B cell (primary cell): ENCODE measurements at regions not wholly inside any gene's neighbourhood (a gene's known extent, or its start where the extent isn't known, plus 50 kb on each side); places are given as distances from the start of the nearest gene placed in this dataset.
"Not testable (repeated sequence)": the region's sequence is repeated elsewhere in the genome, so short reads cannot be mapped to it uniquely, and the experiment has no call there.

ENCODE experiments used
- ATAC-seq: fragments of 200-7000 bp; cut with Tn5 transposase; one replicate; pipeline ENCODE4 v1.10.0; 2021; ENCODE audit warnings: low read depth, mild to moderate bottlenecking, moderate number of reproducible peaks, moderate library complexity
- CTCF ChIA-PET: fragments of 350-600 bp; sonication (Branson Sonifier 250); formaldehyde crosslinking; loops from one replicate; lab custom pipeline; 2021; ENCODE audit warnings: antibody characterized with exemption, inconsistent platforms; lab: Charles Lee
- POLR2A ChIA-PET: fragments of 350-600 bp; sonication (Branson Sonifier 250); formaldehyde crosslinking; loops from one replicate; lab custom pipeline; 2021; ENCODE audit warnings: antibody characterized with exemption; lab: Charles Lee
- DNase-seq: peaks from one replicate; pipeline ENCODE4 v3.0.0; 2013
- H2AFZ ChIP-seq: 2 replicates; pipeline ENCODE4 v1.6.1; 2012; ENCODE audit warnings: mild to moderate bottlenecking, low read depth, low read length; ENCODE audit not compliant: insufficient read depth, poor library complexity, severe bottlenecking
- H3K27ac ChIP-seq, 2 donors: 1 replicate in 1 of 2; 2 replicates in 1 of 2; pipeline ENCODE4 v1.5.1; 2012 to 2013; ENCODE audit warnings: low read length in 2 of 2, mild to moderate bottlenecking in 2 of 2, moderate library complexity in 1 of 2
- H3K27me3 ChIP-seq, 4 experiments: fragments of 200-600 bp in 1 of 4; sonication (generic) in 1 of 4; replicated peaks in 1 of 4; 1 replicate in 2 of 4; 2 replicates in 2 of 4; pipeline versions ENCODE4 v1.6.1 to v1.7.0; 2013 to 2016; ENCODE audit warnings: low read length in 3 of 4, mild to moderate bottlenecking in 2 of 4, mixed read lengths in 1 of 4, moderate library complexity in 1 of 4; ENCODE audit not compliant: insufficient read depth in 4 of 4, control insufficient read depth in 3 of 4; ENCODE audit errors: control extremely low read depth in 1 of 4
- H3K36me3 ChIP-seq, 2 experiments: replicated peaks in 1 of 2; 1 replicate in 1 of 2; 2 replicates in 1 of 2; pipeline versions ENCODE4 v1.6.1 to v1.7.1; 2013; ENCODE audit warnings: low read length in 1 of 2; ENCODE audit not compliant: insufficient read depth in 2 of 2, control insufficient read depth in 1 of 2; ENCODE audit errors: control extremely low read depth in 1 of 2, extremely low read depth in 1 of 2
- H3K4me1 ChIP-seq, 2 donors: fragments of 200-600 bp in 1 of 2; sonication (generic) in 1 of 2; 1 replicate in 1 of 2; 2 replicates in 1 of 2; pipeline versions ENCODE4 v1.5.1 to v1.6.1; 2013 to 2017; ENCODE audit warnings: low read length in 2 of 2; ENCODE audit not compliant: control insufficient read depth in 2 of 2, insufficient read depth in 2 of 2
- H3K4me2 ChIP-seq: replicated peaks from 2 replicates; pipeline ENCODE3; 2012; ENCODE audit warnings: mild to moderate bottlenecking, low read depth, low read length; ENCODE audit not compliant: poor library complexity, severe bottlenecking
- H3K4me3 ChIP-seq, 5 experiments: fragments of 200-600 bp in 1 of 5; sonication (generic) in 1 of 5; 1 replicate in 3 of 5; 2 replicates in 2 of 5; pipeline versions ENCODE4 v1.5.1 to v1.7.0; 2011 to 2016; ENCODE audit warnings: low read length in 4 of 5, mild to moderate bottlenecking in 4 of 5, low read depth in 2 of 5, control low read depth in 1 of 5, moderate library complexity in 1 of 5; ENCODE audit not compliant: insufficient read depth in 1 of 5; ENCODE audit errors: control extremely low read depth in 1 of 5, extremely low read depth in 1 of 5
- H3K79me2 ChIP-seq: fragments of 200-600 bp; sonication (generic); one replicate; pipeline ENCODE4 v1.6.0; 2016; ENCODE audit warnings: low read length; ENCODE audit not compliant: control insufficient read depth, insufficient read depth
- H3K9ac ChIP-seq: fragments of 200-600 bp; sonication (generic); 2 replicates; pipeline ENCODE4 v1.6.1; 2017; ENCODE audit warnings: mild to moderate bottlenecking, low read length, moderate library complexity
- H3K9me3 ChIP-seq, 3 donors: one replicate each; pipeline versions ENCODE4 v1.6.1 to v1.7.1; 2013; ENCODE audit warnings: low read length in 2 of 3; ENCODE audit not compliant: control insufficient read depth in 2 of 3, insufficient read depth in 1 of 3; ENCODE audit errors: control extremely low read depth in 1 of 3
- H4K20me1 ChIP-seq: 2 replicates; pipeline ENCODE4 v1.6.0; 2012; ENCODE audit warnings: mild to moderate bottlenecking, low read length; ENCODE audit not compliant: insufficient read depth, control insufficient read depth, poor library complexity, severe bottlenecking
- H3K27ac Mint-ChIP-seq: one replicate; pipeline ENCODE4 v1.8.0; 2021; ENCODE audit warnings: mixed read lengths
- H3K27me3 Mint-ChIP-seq: one replicate; pipeline ENCODE4 v1.8.0; 2021; ENCODE audit warnings: mixed read lengths
- H3K4me1 Mint-ChIP-seq: one replicate; pipeline ENCODE4 v1.8.0; 2021; ENCODE audit warnings: mixed read lengths
- H3K4me3 Mint-ChIP-seq: one replicate; pipeline ENCODE4 v1.8.0; 2021; ENCODE audit warnings: mixed read lengths
- H3K9me3 Mint-ChIP-seq: one replicate; pipeline ENCODE4 v1.8.0; 2022; ENCODE audit warnings: mixed read lengths; ENCODE audit not compliant: insufficient read depth
- CTCF ChIP-seq: fragments of 200-600 bp; IDR thresholded peaks from one replicate; pipeline ENCODE4 v1.8.0; 2022; ENCODE audit warnings: antibody characterized with exemption, mild to moderate bottlenecking
- EZH2 ChIP-seq: IDR thresholded peaks from 2 replicates; pipeline ENCODE4 v1.6.1; 2012; ENCODE audit warnings: borderline replicate concordance, low read depth, mild to moderate bottlenecking, moderate library complexity, low read length; ENCODE audit not compliant: insufficient read depth, poor library complexity, severe bottlenecking
- WGBS: methylation state at CpG from one replicate; pipeline ENCODE4 v1.1.5; 2013; ENCODE audit warnings: missing lambda C conversion rate; ENCODE audit not compliant: insufficient coverage; 5-methylcytosine and 5-hydroxymethylcytosine counted together
- intact Hi-C: fragments of 100-400 bp; cut with micrococcal nuclease; formaldehyde crosslinking; loops from one replicate; pipeline ENCODE4 v1.10.0; 2022

DNA sequence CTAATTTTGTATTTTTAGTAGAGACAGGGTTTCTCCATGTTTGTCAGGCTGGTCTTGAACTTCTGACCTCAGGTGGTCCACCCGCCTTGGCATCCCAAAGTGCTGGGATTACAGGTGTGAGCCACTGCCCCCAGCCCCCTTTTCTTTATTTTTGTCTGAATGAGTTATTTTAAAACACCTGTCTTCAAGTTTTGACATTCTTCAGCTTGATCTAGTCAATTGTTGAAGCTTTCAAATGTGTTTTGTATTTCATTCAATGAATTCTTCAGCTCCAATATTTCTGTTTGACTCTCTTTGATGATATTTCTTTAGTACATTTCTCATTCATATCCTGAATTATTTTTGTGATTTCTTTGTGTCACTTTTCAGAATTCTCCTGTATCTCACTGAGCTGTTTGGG, 486.2 kb downstream of the DMAC1 start:
- Histone ChIP-seq H3K4me2 (no peak overlapping the region), H3K9ac (no peak overlapping the region), H3K27me3 (no peaks in the 10 kb centered on the region), H3K4me1 (no peaks in the 10 kb centered on the region), H3K79me2 (no peaks in the 10 kb centered on the region), H2AFZ (no peak overlapping the region), H3K36me3 (no peaks in the 10 kb centered on the region), H3K4me3 (no peak overlapping the region), H4K20me1 (no peaks in the 10 kb centered on the region), H3K9me3 (peaks cover 0 to 28% (median 16%) of the 10 kb centered on the region in 3 donors), H3K27ac (no peak overlapping the region)
- DNase-seq, result no peak
- POLR2A ChIA-PET, result no interaction called here
- no peak overlapping the region for H3K4me3 Mint-ChIP-seq
- H3K27me3 Mint-ChIP-seq, result no peaks in the 10 kb centered on the region
- WGBS, result no CpG with 5 or more reads among the region's 1 CpG
- no peaks in the 10 kb centered on the region for H3K4me1 Mint-ChIP-seq
- TF ChIP-seq CTCF (no peak), EZH2 (no peak)
- CTCF ChIA-PET, result no interaction called here
- ATAC-seq, result no peak
- intact Hi-C loops, result no loop called here
- H3K9me3 Mint-ChIP-seq, result peaks cover 20% of the 10 kb centered on the region
- H3K27ac Mint-ChIP-seq, result no peak overlapping the region

DNA sequence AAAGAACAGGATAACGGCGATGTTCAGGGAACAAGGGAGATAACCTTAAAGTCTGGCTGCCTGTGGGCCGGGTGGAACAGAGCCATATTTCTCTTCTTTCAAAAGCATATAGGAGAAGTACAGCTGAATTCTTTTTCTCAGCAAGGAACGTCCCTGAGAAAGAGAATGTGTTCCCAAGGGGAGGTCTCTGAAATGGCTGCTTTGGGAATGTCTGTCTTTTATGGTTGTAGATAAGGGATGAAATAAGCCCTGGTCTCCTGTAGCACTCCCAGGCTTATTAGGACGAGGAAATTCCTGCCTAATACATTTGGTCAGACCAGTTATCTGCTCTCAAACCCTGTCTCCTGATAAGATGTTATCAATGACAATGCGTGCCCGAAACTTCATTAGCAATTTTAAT, 490.5 kb downstream of the DMAC1 start:
- H3K79me2 ChIP-seq, H3K4me1 ChIP-seq, H3K36me3 ChIP-seq, CTCF ChIA-PET, H2AFZ ChIP-seq, H3K4me1 Mint-ChIP-seq, intact Hi-C loops, H3K4me2 ChIP-seq, POLR2A ChIA-PET, H3K4me3 Mint-ChIP-seq, H3K27me3 ChIP-seq, H4K20me1 ChIP-seq, ATAC-seq, DNase-seq, H3K4me3 ChIP-seq, H3K9ac ChIP-seq, H3K27ac Mint-ChIP-seq, H3K27ac ChIP-seq: not testable (repeated sequence)
- Mint-ChIP-seq H3K9me3 (peaks cover 17% of the 10 kb centered on the region), H3K27me3 (peaks cover 13% of the 10 kb centered on the region)
- H3K9me3 ChIP-seq, result peaks cover 0 to 16% (median 16%) of the 10 kb centered on the region in 3 donors
- WGBS, result 80% methylated on average over 1 of the region's 7 CpGs
